ENCODE measurements at regions not wholly inside any gene's neighbourhood (a gene's known extent, or its start where the extent isn't known, plus 50 kb on each side); places are given as distances from the start of the nearest gene placed in this dataset.

GRCh38 chr18:64546451-64546850 lies 397.6 kb upstream of the LINC00305 start:
- TF ChIP-seq CTCF (conservative IDR thresholded peaks at IDR 0.05; ENCODE audit: low read depth, low read length): no peak
- TF ChIP-seq EZH2 (IDR thresholded peaks at IDR 0.05; ENCODE audit: low read length, unreplicated experiment): no peak
- TF ChIP-seq EZH2phosphoT487 (IDR thresholded peaks at IDR 0.05; ENCODE audit: borderline replicate concordance, low read length): no peak

Data from PC-3 (cell line).